ENCODE measurements at regions not wholly inside any gene's neighbourhood (a gene's known extent, or its start where the extent isn't known, plus 50 kb on each side); places are given as distances from the start of the nearest gene placed in this dataset.

- TF ChIP-seq TBP (optimal IDR thresholded peaks at IDR 0.05; ENCODE audit: low read depth, low read length) (no peak), SMARCA4 (IDR thresholded peaks at IDR 0.05) (no peak)
Measured at GRCh38 chrX:26008042-26008441, 130.1 kb upstream of the MAGEB18 start.

Measured in K562 (cell line).